H1 (cell line): ENCODE measurements at regions not wholly inside any gene's neighbourhood (a gene's known extent, or its start where the extent isn't known, plus 50 kb on each side); places are given as distances from the start of the nearest gene placed in this dataset.

Experiments used
- CTCF ChIA-PET: fragments of 300-600 bp; sonication (Branson Sonifier 250); formaldehyde crosslinking; loops from one replicate; lab custom pipeline; 2021; ENCODE audit not compliant: partially characterized antibody; lab: Charles Lee
- POLR2A ChIA-PET: fragments of 300-600 bp; sonication (Branson Sonifier 250); formaldehyde crosslinking; loops from one replicate; lab custom pipeline; 2021; ENCODE audit warnings: inconsistent platforms; ENCODE audit not compliant: partially characterized antibody; lab: Charles Lee
- DNase-seq, 2 experiments: peaks; one replicate each; pipeline versions ENCODE4 v3.0.0 to v3.0.0-alpha.2; 2010 to 2022; ENCODE audit warnings: low spot score in 2 of 2, low read depth in 1 of 2, mixed read lengths in 1 of 2
- FAIRE-seq: peaks from 2 replicates; lab custom pipeline; 2011; peaks lifted over from hg19 to GRCh38; lab: Jason Lieb, UNC
- H2AFZ ChIP-seq: 2 replicates; pipeline ENCODE4 v1.8.1; 2012; ENCODE audit warnings: low read length, inconsistent platforms
- H2AK5ac ChIP-seq: 2 replicates; pipeline ENCODE4 v1.6.1; 2013; ENCODE audit warnings: low read depth, low read length
- H2BK120ac ChIP-seq: replicated peaks from 2 replicates; pipeline ENCODE3; 2013; ENCODE audit warnings: low read depth, low read length, inconsistent platforms
- H2BK12ac ChIP-seq: 2 replicates; pipeline ENCODE4 v1.6.1; 2013; ENCODE audit warnings: low read depth, low read length
- H2BK15ac ChIP-seq: 2 replicates; pipeline ENCODE4 v1.6.1; 2013; ENCODE audit warnings: low read length
- H2BK20ac ChIP-seq: 2 replicates; pipeline ENCODE4 v1.6.1; 2013; ENCODE audit warnings: low read length
- H2BK5ac ChIP-seq: 2 replicates; pipeline ENCODE4 v1.6.1; 2013; ENCODE audit warnings: low read depth, low read length
- H3K14ac ChIP-seq: 2 replicates; pipeline ENCODE4 v1.6.1; 2013; ENCODE audit warnings: inconsistent platforms; ENCODE audit not compliant: insufficient read length
- H3K18ac ChIP-seq: 2 replicates; pipeline ENCODE4 v1.6.1; 2013; ENCODE audit warnings: low read length; ENCODE audit errors: extremely low read depth
- H3K23ac ChIP-seq: 2 replicates; pipeline ENCODE4 v1.6.1; 2013; ENCODE audit warnings: inconsistent platforms; ENCODE audit not compliant: insufficient read length
- H3K23me2 ChIP-seq: 2 replicates; pipeline ENCODE4 v1.6.1; 2013; ENCODE audit warnings: low read depth, low read length
- H3K27ac ChIP-seq: 2 replicates; pipeline ENCODE4 v1.6.1; 2011; ENCODE audit warnings: low read depth, low read length, inconsistent platforms
- H3K27me3 ChIP-seq, 4 experiments: replicated peaks in 1 of 4; 1 replicate in 1 of 4; 2 replicates in 3 of 4; pipeline versions ENCODE4 v1.6.1 to v1.8.1; 2011 to 2013; ENCODE audit warnings: low read length in 3 of 4, mild to moderate bottlenecking in 3 of 4, inconsistent platforms in 2 of 4, mixed read lengths in 2 of 4, moderate library complexity in 1 of 4; ENCODE audit not compliant: control insufficient read depth in 3 of 4, insufficient read depth in 3 of 4; ENCODE audit errors: extremely low read depth in 1 of 4
- H3K36me3 ChIP-seq, 4 experiments: 2 replicates each; pipeline versions ENCODE4 v1.6.1 to v1.8.1; 2011 to 2013; ENCODE audit warnings: mild to moderate bottlenecking in 4 of 4, low read length in 3 of 4, moderate library complexity in 2 of 4, control low read depth in 1 of 4, inconsistent platforms in 1 of 4; ENCODE audit not compliant: insufficient read depth in 4 of 4, control insufficient read depth in 2 of 4
- H3K4ac ChIP-seq: replicated peaks from 2 replicates; pipeline ENCODE3; 2013; ENCODE audit warnings: low read length, low read depth, mixed read lengths, inconsistent platforms; ENCODE audit not compliant: insufficient read length
- H3K4me1 ChIP-seq, 4 experiments: replicated peaks in 1 of 4; 1 replicate in 1 of 4; 2 replicates in 3 of 4; pipeline versions ENCODE4 v1.6.1 to v1.8.1; 2011 to 2013; ENCODE audit warnings: low read length in 3 of 4, inconsistent platforms in 2 of 4, mixed read lengths in 1 of 4; ENCODE audit not compliant: insufficient read depth in 4 of 4, control insufficient read depth in 3 of 4
- H3K4me2 ChIP-seq, 2 experiments: 2 replicates each; pipeline versions ENCODE4 v1.6.1 to v1.8.1; 2011 to 2013; ENCODE audit warnings: low read depth in 2 of 2, low read length in 2 of 2, control low read depth in 1 of 2, inconsistent platforms in 1 of 2, mild to moderate bottlenecking in 1 of 2; ENCODE audit not compliant: insufficient read depth in 1 of 2
- H3K4me3 ChIP-seq, 4 experiments: fragments of 200-600, 300-600 bp in 1 of 4; sonication (generic), shearing (Covaris generic), sonication (Bioruptor Twin) in 1 of 4; 2 replicates each; pipeline versions ENCODE4 v1.5.1 to v1.8.1; 2011 to 2016; ENCODE audit warnings: low read length in 4 of 4, low read depth in 3 of 4, control low read depth in 2 of 4, inconsistent platforms in 2 of 4, mild to moderate bottlenecking in 2 of 4, mixed read lengths in 1 of 4, moderate library complexity in 1 of 4; ENCODE audit not compliant: insufficient read depth in 2 of 4; ENCODE audit errors: extremely low read depth in 1 of 4
- H3K56ac ChIP-seq: replicated peaks from 2 replicates; pipeline ENCODE3; 2013; ENCODE audit warnings: low read depth, mild to moderate bottlenecking, mixed read lengths, low read length, inconsistent platforms; ENCODE audit not compliant: insufficient read length
- H3K79me1 ChIP-seq: 2 replicates; pipeline ENCODE4 v1.6.1; 2013; ENCODE audit warnings: low read depth, low read length, control low read depth
- H3K79me2 ChIP-seq, 2 experiments: 2 replicates each; pipeline versions ENCODE4 v1.6.1 to v1.8.1; 2012 to 2013; ENCODE audit warnings: low read length in 2 of 2, mild to moderate bottlenecking in 2 of 2, inconsistent platforms in 1 of 2; ENCODE audit not compliant: insufficient read depth in 2 of 2, control insufficient read depth in 1 of 2
- H3K9ac ChIP-seq, 4 experiments: replicated peaks in 1 of 4; 1 replicate in 1 of 4; 2 replicates in 3 of 4; pipeline versions ENCODE4 v1.6.1 to v1.8.1; 2011 to 2013; ENCODE audit warnings: low read depth in 3 of 4, low read length in 3 of 4, control low read depth in 2 of 4, mild to moderate bottlenecking in 2 of 4, moderate library complexity in 2 of 4, inconsistent platforms in 1 of 4; ENCODE audit errors: extremely low read depth in 1 of 4
- H3K9me3 ChIP-seq, 2 experiments: 2 replicates each; pipeline versions ENCODE4 v1.6.1 to v1.8.1; 2012 to 2013; ENCODE audit warnings: mild to moderate bottlenecking in 2 of 2, moderate library complexity in 2 of 2, control low read depth in 1 of 2, inconsistent platforms in 1 of 2, low read depth in 1 of 2, low read length in 1 of 2, mixed read lengths in 1 of 2; ENCODE audit not compliant: insufficient read depth in 2 of 2
- H4K20me1 ChIP-seq, 2 experiments: replicated peaks in 1 of 2; 2 replicates each; pipeline versions ENCODE3 to v1.8.1; 2011 to 2013; ENCODE audit warnings: inconsistent platforms in 2 of 2, low read length in 2 of 2, mild to moderate bottlenecking in 1 of 2; ENCODE audit not compliant: insufficient read depth in 2 of 2, control insufficient read depth in 1 of 2
- H4K5ac ChIP-seq: 2 replicates; pipeline ENCODE4 v1.6.1; 2013; ENCODE audit warnings: low read length, low read depth, mixed read lengths, inconsistent platforms; ENCODE audit not compliant: insufficient read length
- H4K8ac ChIP-seq: 2 replicates; pipeline ENCODE4 v1.8.0; 2013; ENCODE audit warnings: mild to moderate bottlenecking, moderate library complexity, low read length, inconsistent platforms; ENCODE audit not compliant: insufficient read depth; ENCODE audit errors: extremely low read depth
- H4K91ac ChIP-seq: replicated peaks from 2 replicates; pipeline ENCODE3; 2013; ENCODE audit warnings: low read length, mixed read lengths, inconsistent platforms; ENCODE audit not compliant: insufficient read length
- ATF3 ChIP-seq: IDR thresholded peaks from 2 replicates; pipeline ENCODE4 v1.6.1; 2011; ENCODE audit warnings: low read depth, mild to moderate bottlenecking, low read length; ENCODE audit not compliant: insufficient read depth
- CBX8 ChIP-seq: fragments of 300-800, 300-1000 bp; sonication (generic); IDR thresholded peaks from 2 replicates; pipeline ENCODE4 v1.7.1; 2016; ENCODE audit warnings: low read depth, low read length, borderline replicate concordance
- CEBPB ChIP-seq: IDR thresholded peaks from 2 replicates; pipeline ENCODE4 v1.6.1; 2012; ENCODE audit warnings: low read depth, low read length
- CHD2 ChIP-seq: IDR thresholded peaks from 2 replicates; pipeline ENCODE4 v1.6.1; 2012; ENCODE audit warnings: low read length, improper control_type of control experiment
- CTCF ChIP-seq, 3 experiments: IDR thresholded peaks; 1 replicate in 2 of 3; 2 replicates in 1 of 3; pipeline versions ENCODE4 v1.5.1 to v1.6.1; 2011; ENCODE audit warnings: low read length in 3 of 3, mild to moderate bottlenecking in 3 of 3, inconsistent platforms in 2 of 3, low read depth in 1 of 3, moderate library complexity in 1 of 3; ENCODE audit not compliant: insufficient read depth in 1 of 3; ENCODE audit errors: control extremely low read depth in 1 of 3
- KDM4A ChIP-seq: IDR thresholded peaks from one replicate; pipeline ENCODE4 v1.7.1; 2012; ENCODE audit warnings: low read depth, mild to moderate bottlenecking, moderate library complexity, low read length, inconsistent platforms; ENCODE audit not compliant: severe bottlenecking
- NANOG ChIP-seq: IDR thresholded peaks from 2 replicates; pipeline ENCODE4 v1.6.1; 2011; ENCODE audit warnings: low read length, low read depth, mild to moderate bottlenecking, inconsistent platforms; ENCODE audit not compliant: insufficient read depth, poor library complexity, severe bottlenecking
- POLR2AphosphoS5 ChIP-seq: IDR thresholded peaks from 2 replicates; pipeline ENCODE4 v1.6.1; 2011; ENCODE audit warnings: low read depth, low read length
- SAP30 ChIP-seq: fragments of 300-600 bp; sonication (generic); IDR thresholded peaks from 2 replicates; pipeline ENCODE4 v1.7.1; 2012; ENCODE audit warnings: low read length, moderate library complexity, mild to moderate bottlenecking, inconsistent platforms; ENCODE audit not compliant: insufficient read depth, insufficient replicate concordance
- SP1 ChIP-seq: IDR thresholded peaks from 2 replicates; pipeline ENCODE4 v1.6.1; 2011; ENCODE audit warnings: low read depth, low read length
- SP2 ChIP-seq: IDR thresholded peaks from 2 replicates; pipeline ENCODE4 v1.6.1; 2012; ENCODE audit warnings: mild to moderate bottlenecking, low read length, inconsistent platforms
- TAF1 ChIP-seq: IDR thresholded peaks from 2 replicates; pipeline ENCODE4 v1.6.1; 2011; ENCODE audit warnings: mild to moderate bottlenecking, low read depth, low read length
- TAF7 ChIP-seq: optimal IDR thresholded peaks from 2 replicates; pipeline ENCODE3; 2011; ENCODE audit warnings: low read depth, mild to moderate bottlenecking, inconsistent platforms, low read length, moderate library complexity, borderline replicate concordance

- Histone ChIP-seq H4K5ac (no peak overlapping the region), H3K4ac (no peak overlapping the region), H3K79me2 (no peaks in the 10 kb centered on the region), H2BK5ac (no peak overlapping the region), H2BK20ac (no peak overlapping the region), H3K27ac (no peak overlapping the region), H3K56ac (no peak overlapping the region), H3K9me3 (peaks cover 4 to 10% of the 10 kb centered on the region in 2 experiments; a peak in 3 of 4 replicates), H2BK120ac (no peak overlapping the region)
- no peak for DNase-seq
- TF ChIP-seq POLR2AphosphoS5 (no peak), NANOG (no peak), TAF1 (no peak), SAP30 (no peak), CTCF (IDR thresholded peaks at IDR 0.05; ENCODE audit: control extremely low read depth in 1 of 3, insufficient read depth in 1 of 3, low read depth in 1 of 3, low read length in 3 of 3) (no peak), ATF3 (no peak), SP2 (no peak), KDM4A (no peak), SP1 (no peak), CHD2 (no peak), CEBPB (no peak), TAF7 (no peak), CBX8 (no peak)
- TF ChIP-seq, all 59 proteins: peak for 0
- H2AFZ ChIP-seq: 0 out of 2 replicates have a peak overlapping the region, but pooled peaks have one; percentile 3
- no peak overlapping the region for H2BK12ac ChIP-seq
- H2AK5ac ChIP-seq: no peak overlapping the region
- no peak overlapping the region for H3K9ac ChIP-seq
- FAIRE-seq: no peak
- no peak overlapping the region for H3K14ac ChIP-seq
- CTCF ChIA-PET: interaction anchor here (1.8 kb wide), 1 partner anchor 8 kb away, joined by 6 read pairs; no protein-coding TSS in a partner anchor
- no peak overlapping the region for H3K18ac ChIP-seq
- H3K79me1 ChIP-seq: no peaks in the 10 kb centered on the region
- H3K36me3 ChIP-seq: no peaks in the 10 kb centered on the region
- POLR2A ChIA-PET: no interaction called here
- H4K8ac ChIP-seq: no peak overlapping the region
- no peak overlapping the region for H3K4me2 ChIP-seq
- H3K4me1 ChIP-seq: no peaks in the 10 kb centered on the region
- H2BK15ac ChIP-seq: no peak overlapping the region
- H3K23ac ChIP-seq: no peak overlapping the region
- no peaks in the 10 kb centered on the region for H3K23me2 ChIP-seq
- H3K4me3 ChIP-seq: no peak overlapping the region
- no peak overlapping the region for H4K91ac ChIP-seq
- no peaks in the 10 kb centered on the region for H4K20me1 ChIP-seq
- no peaks in the 10 kb centered on the region for H3K27me3 ChIP-seq
Measured at GRCh38 chr2:188833799-188834198, 140.4 kb upstream of the COL3A1 start.
